ENCODE measurements at regions not wholly inside any gene's neighbourhood (a gene's known extent, or its start where the extent isn't known, plus 50 kb on each side); places are given as distances from the start of the nearest gene placed in this dataset.

DNA sequence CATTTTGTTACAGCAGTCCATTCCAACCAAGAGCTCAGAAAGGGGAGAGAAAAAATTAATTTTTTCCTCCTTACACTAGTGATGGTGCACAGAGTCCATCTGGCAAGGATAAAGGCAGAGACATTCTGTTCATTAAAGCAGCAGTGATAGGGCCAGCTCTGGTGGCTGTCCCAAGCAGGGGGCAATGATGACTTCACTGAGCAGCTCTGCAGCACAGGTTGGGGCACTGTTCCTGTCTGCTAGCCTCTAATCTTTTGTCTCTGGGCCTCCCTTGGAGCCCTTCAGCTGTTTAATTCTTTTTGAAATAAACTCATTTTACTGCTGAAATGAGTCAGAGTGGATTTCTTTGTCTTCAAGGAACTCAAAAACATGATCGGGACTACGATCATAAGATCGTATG, 200.9 kb upstream of the PLXNC1 start:
- Mint-ChIP-seq H3K4me3 (no peak overlapping the region), H3K27ac (no peak overlapping the region; a peak in 1 of 7 replicates), H3K27me3 (ENCODE audit: low read depth) (no peaks in the 10 kb centered on the region), H3K9me3 (peaks cover 11 to 18% of the 10 kb centered on the region in 2 experiments), H3K4me1 (peaks cover 11 to 13% of the 10 kb centered on the region in 2 experiments), H3K36me3 (ENCODE audit: insufficient read depth in 1 of 3, low read depth in 3 of 3) (peaks cover 0 to 6% (median 0%) of the 10 kb centered on the region in 3 experiments; a peak in 3 of 7 replicates)
- Histone ChIP-seq H3K9me3 (ENCODE audit: control insufficient read depth, low read depth, low read length) (no peaks in the 10 kb centered on the region), H3K79me2 (ENCODE audit: insufficient read depth, low read length) (no peaks in the 10 kb centered on the region), H2AFZ (ENCODE audit: low read length) (no peak overlapping the region), H3K18ac (ENCODE audit: insufficient read length, low read depth, low read length) (no peak overlapping the region), H2AK5ac (ENCODE audit: insufficient read length, low read length) (no peak overlapping the region), H3K27me3 (ENCODE audit: insufficient read depth, low read length) (no peaks in the 10 kb centered on the region), H3K4me1 (ENCODE audit: insufficient read depth, low read length) (no peaks in the 10 kb centered on the region; the same call in 1 of the 2 replicates), H2BK20ac (ENCODE audit: low read depth, low read length, poor library complexity, severe bottlenecking) (no peak overlapping the region), H3T11ph (ENCODE audit: low read length) (no peak overlapping the region), H2BK120ac (ENCODE audit: low read depth, low read length, poor library complexity, severe bottlenecking) (no peak overlapping the region), H4K8ac (replicated peaks; ENCODE audit: insufficient read length, low read depth, low read length) (no peak overlapping the region), H3K79me1 (ENCODE audit: insufficient read depth, low read depth, low read length, poor library complexity, severe bottlenecking) (no peaks in the 10 kb centered on the region), H3K14ac (ENCODE audit: insufficient read depth, low read length) (no peak overlapping the region), H3K23me2 (ENCODE audit: insufficient read length, low read depth, low read length, poor library complexity, severe bottlenecking) (no peaks in the 10 kb centered on the region), H3K9ac (ENCODE audit: extremely low read depth, insufficient read length, low read length) (no peak overlapping the region), H3K4ac (ENCODE audit: low read depth, low read length) (no peak overlapping the region), H3K4me2 (ENCODE audit: insufficient read depth, insufficient read length, low read length) (no peak overlapping the region), H2BK15ac (ENCODE audit: low read depth, low read length) (no peak overlapping the region), H2BK12ac (ENCODE audit: insufficient read length, low read depth, low read length) (no peak overlapping the region), H2BK5ac (ENCODE audit: insufficient read length, low read length) (no peak overlapping the region), H3K56ac (ENCODE audit: insufficient read length, low read depth, low read length) (no peak overlapping the region), H4K91ac (ENCODE audit: insufficient read length, low read depth, low read length) (no peak overlapping the region), H3K27ac (ENCODE audit: insufficient read length, low read depth, low read length) (no peak overlapping the region), H3K23ac (ENCODE audit: insufficient read length, low read depth, low read length) (no peak overlapping the region), H4K5ac (ENCODE audit: insufficient read length, low read depth, low read length) (no peak overlapping the region), H4K20me1 (ENCODE audit: control insufficient read depth, insufficient read depth, insufficient read length) (no peaks in the 10 kb centered on the region)
- TF ChIP-seq, protein P1, sequence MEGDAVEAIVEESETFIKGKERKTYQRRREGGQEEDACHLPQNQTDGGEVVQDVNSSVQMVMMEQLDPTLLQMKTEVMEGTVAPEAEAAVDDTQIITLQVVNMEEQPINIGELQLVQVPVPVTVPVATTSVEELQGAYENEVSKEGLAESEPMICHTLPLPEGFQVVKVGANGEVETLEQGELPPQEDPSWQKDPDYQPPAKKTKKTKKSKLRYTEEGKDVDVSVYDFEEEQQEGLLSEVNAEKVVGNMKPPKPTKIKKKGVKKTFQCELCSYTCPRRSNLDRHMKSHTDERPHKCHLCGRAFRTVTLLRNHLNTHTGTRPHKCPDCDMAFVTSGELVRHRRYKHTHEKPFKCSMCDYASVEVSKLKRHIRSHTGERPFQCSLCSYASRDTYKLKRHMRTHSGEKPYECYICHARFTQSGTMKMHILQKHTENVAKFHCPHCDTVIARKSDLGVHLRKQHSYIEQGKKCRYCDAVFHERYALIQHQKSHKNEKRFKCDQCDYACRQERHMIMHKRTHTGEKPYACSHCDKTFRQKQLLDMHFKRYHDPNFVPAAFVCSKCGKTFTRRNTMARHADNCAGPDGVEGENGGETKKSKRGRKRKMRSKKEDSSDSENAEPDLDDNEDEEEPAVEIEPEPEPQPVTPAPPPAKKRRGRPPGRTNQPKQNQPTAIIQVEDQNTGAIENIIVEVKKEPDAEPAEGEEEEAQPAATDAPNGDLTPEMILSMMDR (conservative IDR thresholded peaks at IDR 0.05) = no peak
- WGBS (ENCODE audit: extremely low coverage, insufficient read length, low lambda C conversion rate) = no CpG with 5 or more reads among the region's 3 CpGs
- no peak for DNase-seq

Data from H9 (cell line).